ENCODE measurements at regions not wholly inside any gene's neighbourhood (a gene's known extent, or its start where the extent isn't known, plus 50 kb on each side); places are given as distances from the start of the nearest gene placed in this dataset.
"Not testable (repeated sequence)": the region's sequence is repeated elsewhere in the genome, so short reads cannot be mapped to it uniquely, and the experiment has no call there.

- no peaks in the 10 kb centered on the region for H3K9me3 ChIP-seq (ENCODE audit: control insufficient read depth in 1 of 2, low read length in 2 of 2)
- H3K27ac ChIP-seq (ENCODE audit: low read length) = no peak overlapping the region
- no peaks in the 10 kb centered on the region for H3K36me3 ChIP-seq (ENCODE audit: control insufficient read depth in 1 of 2, insufficient read depth in 2 of 2, low read length in 2 of 2)
- no peaks in the 10 kb centered on the region for H3K27me3 ChIP-seq (ENCODE audit: low read depth, low read length)
- no peaks in the 10 kb centered on the region for H3K4me1 ChIP-seq (ENCODE audit: control insufficient read depth in 1 of 2, insufficient read depth in 2 of 2, low read length in 2 of 2)
- H3K4me3 ChIP-seq (ENCODE audit: low read depth in 1 of 2, low read length in 2 of 2) = no peak overlapping the region
These were observed 598.8 kb downstream of the SLC16A7 start for GRCh38 chr12:60194678-60195077.

DNA sequence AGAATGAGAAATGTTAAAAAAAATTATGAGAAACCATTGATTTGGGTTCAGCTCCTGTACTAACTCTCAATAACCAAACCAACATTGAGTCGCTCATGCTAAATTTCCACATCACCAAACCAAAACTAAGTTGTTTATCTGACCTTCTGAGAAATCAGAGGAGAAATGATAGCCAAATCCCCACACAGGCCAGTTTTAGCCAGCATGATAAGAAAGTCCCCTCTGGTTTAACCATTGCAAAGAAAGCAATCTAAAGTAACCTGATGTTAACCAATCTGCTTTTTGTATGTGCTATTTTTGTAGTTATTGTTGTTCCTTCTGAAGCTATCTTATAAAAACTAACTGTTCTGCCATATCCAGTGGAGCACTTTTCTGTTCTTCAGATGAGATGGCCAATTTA, 599.7 kb downstream of the SLC16A7 start:
- Histone ChIP-seq H3K27ac (ENCODE audit: low read length) (no peak overlapping the region), H3K4me3 (ENCODE audit: low read depth in 1 of 2, low read length in 2 of 2) (no peak overlapping the region), H3K9me3 (ENCODE audit: control insufficient read depth in 1 of 2, low read length in 2 of 2) (no peaks in the 10 kb centered on the region), H3K4me1 (ENCODE audit: control insufficient read depth in 1 of 2, insufficient read depth in 2 of 2, low read length in 2 of 2) (no peaks in the 10 kb centered on the region), H3K36me3 (ENCODE audit: control insufficient read depth in 1 of 2, insufficient read depth in 2 of 2, low read length in 2 of 2) (no peaks in the 10 kb centered on the region), H3K27me3 (ENCODE audit: low read depth, low read length) (no peaks in the 10 kb centered on the region)

DNA sequence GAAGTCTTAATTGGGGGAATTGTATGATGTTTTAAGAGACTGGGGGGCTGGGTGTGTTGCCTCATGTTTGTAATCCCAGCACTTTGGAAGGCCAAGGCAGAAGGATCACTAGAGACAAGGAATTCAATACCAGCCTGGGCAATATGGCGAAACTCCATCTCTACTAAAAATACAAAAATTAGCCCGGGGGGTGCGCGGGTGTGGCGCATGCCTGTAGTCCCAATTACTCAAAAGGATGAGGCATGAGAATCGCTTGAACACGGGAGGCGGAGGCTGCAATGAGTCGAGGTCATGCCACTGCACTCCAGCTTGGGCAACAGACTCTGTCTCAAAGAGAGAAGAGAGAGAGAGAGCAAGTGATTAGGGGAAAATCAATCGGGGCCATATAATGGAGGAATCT, 600.5 kb downstream of the SLC16A7 start:
- no peaks in the 10 kb centered on the region for H3K36me3 ChIP-seq (ENCODE audit: control insufficient read depth in 1 of 2, insufficient read depth in 2 of 2, low read length in 2 of 2)
- H3K4me1 ChIP-seq (ENCODE audit: control insufficient read depth in 1 of 2, insufficient read depth in 2 of 2, low read length in 2 of 2) = no peaks in the 10 kb centered on the region

DNA sequence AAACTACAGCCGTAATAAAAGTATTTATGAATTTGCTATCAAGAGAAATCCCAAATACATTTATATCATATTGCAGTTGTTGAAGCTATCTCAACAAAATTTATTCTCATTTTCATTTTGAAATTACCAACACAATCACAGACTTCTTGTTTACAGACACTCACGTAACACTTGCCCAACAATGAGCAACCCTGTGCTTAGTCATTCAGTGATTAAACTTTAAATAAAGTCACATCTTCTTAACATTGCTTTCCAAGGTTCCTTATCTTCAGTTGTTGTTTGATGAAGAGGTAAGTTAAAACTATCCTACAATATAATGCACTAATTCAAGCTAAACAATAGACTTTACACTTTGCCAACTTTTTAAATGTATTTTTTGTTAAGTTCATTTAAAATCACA, 601.8 kb downstream of the SLC16A7 start:
- no peaks in the 10 kb centered on the region for H3K4me1 ChIP-seq (ENCODE audit: control insufficient read depth in 1 of 2, insufficient read depth in 2 of 2, low read length in 2 of 2)
- no peak overlapping the region for H3K27ac ChIP-seq (ENCODE audit: low read length)
- H3K4me3 ChIP-seq (ENCODE audit: low read depth in 1 of 2, low read length in 2 of 2) = no peak overlapping the region
- H3K9me3 ChIP-seq (ENCODE audit: control insufficient read depth in 1 of 2, low read length in 2 of 2) = no peaks in the 10 kb centered on the region
- H3K36me3 ChIP-seq (ENCODE audit: control insufficient read depth in 1 of 2, insufficient read depth in 2 of 2, low read length in 2 of 2) = no peaks in the 10 kb centered on the region
- no peaks in the 10 kb centered on the region for H3K27me3 ChIP-seq (ENCODE audit: low read depth, low read length)

More for the DNA sequence above, 600.5 kb downstream of the SLC16A7 start:
- Histone ChIP-seq H3K9me3 (ENCODE audit: control insufficient read depth in 1 of 2, low read length in 2 of 2) (no peaks in the 10 kb centered on the region), H3K27ac (ENCODE audit: low read length) (no peak overlapping the region), H3K4me3 (ENCODE audit: low read depth in 1 of 2, low read length in 2 of 2) (no peak overlapping the region), H3K27me3 (ENCODE audit: low read depth, low read length) (no peaks in the 10 kb centered on the region)

DNA sequence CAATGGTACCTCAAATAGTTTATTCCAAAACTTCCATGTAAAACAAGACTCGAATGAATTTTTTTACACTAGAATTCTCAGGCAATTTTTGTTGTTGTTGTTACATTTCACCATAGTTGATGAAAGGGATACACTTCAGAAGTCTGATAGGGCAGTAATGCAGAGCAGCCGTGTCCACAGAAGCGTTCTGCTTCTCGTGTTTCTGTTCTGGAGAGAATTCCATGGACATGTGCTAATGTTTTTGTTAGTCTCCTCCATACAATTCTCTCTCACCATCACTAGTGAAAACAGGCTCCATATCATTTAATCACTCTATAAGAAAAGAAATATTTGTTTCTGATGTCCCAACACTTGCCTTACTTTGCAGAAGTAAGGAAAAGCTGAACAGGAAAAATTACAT, 606.1 kb downstream of the SLC16A7 start:
- Histone ChIP-seq H3K36me3 (ENCODE audit: control insufficient read depth in 1 of 2, insufficient read depth in 2 of 2, low read length in 2 of 2) (no peaks in the 10 kb centered on the region), H3K27me3 (ENCODE audit: low read depth, low read length) (no peaks in the 10 kb centered on the region), H3K4me3 (ENCODE audit: low read depth in 1 of 2, low read length in 2 of 2) (no peak overlapping the region), H3K9me3 (ENCODE audit: control insufficient read depth in 1 of 2, low read length in 2 of 2) (no peaks in the 10 kb centered on the region), H3K4me1 (ENCODE audit: control insufficient read depth in 1 of 2, insufficient read depth in 2 of 2, low read length in 2 of 2) (no peaks in the 10 kb centered on the region), H3K27ac (ENCODE audit: low read length) (no peak overlapping the region)

DNA sequence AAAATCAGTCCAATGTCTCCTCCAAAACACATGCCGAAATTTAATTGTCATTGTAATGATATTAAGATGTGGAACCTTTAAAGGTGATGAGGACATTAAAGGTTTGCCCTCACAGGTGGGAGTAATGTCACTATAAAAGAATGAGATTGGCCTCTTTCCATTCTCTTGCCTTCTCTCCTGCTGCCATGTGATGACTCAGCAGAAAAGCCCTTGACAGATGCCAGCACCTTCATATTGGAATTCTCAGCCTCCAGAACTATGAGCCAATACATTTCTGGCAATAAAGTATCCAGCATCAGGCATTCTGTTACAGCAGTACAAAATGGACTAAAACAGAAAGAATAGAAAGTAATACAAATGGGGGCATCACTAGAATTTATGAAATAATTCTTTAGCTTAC, 609.7 kb downstream of the SLC16A7 start:
- no peaks in the 10 kb centered on the region for H3K36me3 ChIP-seq (ENCODE audit: control insufficient read depth in 1 of 2, insufficient read depth in 2 of 2, low read length in 2 of 2)
- no peak overlapping the region for H3K27ac ChIP-seq (ENCODE audit: low read length)
- no peaks in the 10 kb centered on the region for H3K4me1 ChIP-seq (ENCODE audit: control insufficient read depth in 1 of 2, insufficient read depth in 2 of 2, low read length in 2 of 2)
- no peaks in the 10 kb centered on the region for H3K27me3 ChIP-seq (ENCODE audit: low read depth, low read length)
- no peak overlapping the region for H3K4me3 ChIP-seq (ENCODE audit: low read depth in 1 of 2, low read length in 2 of 2)
- H3K9me3 ChIP-seq (ENCODE audit: control insufficient read depth in 1 of 2, low read length in 2 of 2) = no peaks in the 10 kb centered on the region

DNA sequence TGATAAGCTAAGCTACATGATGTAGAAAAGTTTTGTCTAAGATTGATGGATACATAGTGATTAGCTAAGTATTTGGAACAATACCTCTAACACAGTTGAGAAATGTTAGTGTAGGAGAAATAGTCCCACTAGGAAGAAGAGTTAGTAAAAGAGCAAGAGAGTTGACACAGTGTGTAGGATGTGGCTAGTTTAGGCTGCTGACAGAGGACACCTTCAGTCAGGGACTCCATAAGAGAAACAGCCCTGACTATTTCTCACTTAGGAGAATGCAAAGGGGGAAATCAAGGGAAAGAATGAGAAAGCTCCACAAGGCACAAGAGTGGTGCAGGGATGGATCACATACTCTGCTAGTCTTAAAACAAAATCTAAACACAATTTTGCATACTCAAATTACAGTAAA, 613.7 kb downstream of the SLC16A7 start:
- H3K27ac ChIP-seq (ENCODE audit: low read length) = no peak overlapping the region
- no peaks in the 10 kb centered on the region for H3K4me1 ChIP-seq (ENCODE audit: control insufficient read depth in 1 of 2, insufficient read depth in 2 of 2, low read length in 2 of 2)
- H3K27me3 ChIP-seq (ENCODE audit: low read depth, low read length) = no peaks in the 10 kb centered on the region
- H3K9me3 ChIP-seq (ENCODE audit: control insufficient read depth in 1 of 2, low read length in 2 of 2) = peaks cover 0 to 3% of the 10 kb centered on the region in 2 donors
- H3K4me3 ChIP-seq (ENCODE audit: low read depth in 1 of 2, low read length in 2 of 2) = no peak overlapping the region
- no peaks in the 10 kb centered on the region for H3K36me3 ChIP-seq (ENCODE audit: control insufficient read depth in 1 of 2, insufficient read depth in 2 of 2, low read length in 2 of 2)

GRCh38 chr12:60209933-60210332, 614.1 kb downstream of the SLC16A7 start:
- no peak overlapping the region for H3K27ac ChIP-seq (ENCODE audit: low read length)
- no peaks in the 10 kb centered on the region for H3K4me1 ChIP-seq (ENCODE audit: control insufficient read depth in 1 of 2, insufficient read depth in 2 of 2, low read length in 2 of 2)
- no peaks in the 10 kb centered on the region for H3K36me3 ChIP-seq (ENCODE audit: control insufficient read depth in 1 of 2, insufficient read depth in 2 of 2, low read length in 2 of 2)
- H3K9me3 ChIP-seq (ENCODE audit: control insufficient read depth in 1 of 2, low read length in 2 of 2) = peaks cover 0 to 3% of the 10 kb centered on the region in 2 donors
- no peak overlapping the region for H3K4me3 ChIP-seq (ENCODE audit: low read depth in 1 of 2, low read length in 2 of 2)
- H3K27me3 ChIP-seq (ENCODE audit: low read depth, low read length) = no peaks in the 10 kb centered on the region

DNA sequence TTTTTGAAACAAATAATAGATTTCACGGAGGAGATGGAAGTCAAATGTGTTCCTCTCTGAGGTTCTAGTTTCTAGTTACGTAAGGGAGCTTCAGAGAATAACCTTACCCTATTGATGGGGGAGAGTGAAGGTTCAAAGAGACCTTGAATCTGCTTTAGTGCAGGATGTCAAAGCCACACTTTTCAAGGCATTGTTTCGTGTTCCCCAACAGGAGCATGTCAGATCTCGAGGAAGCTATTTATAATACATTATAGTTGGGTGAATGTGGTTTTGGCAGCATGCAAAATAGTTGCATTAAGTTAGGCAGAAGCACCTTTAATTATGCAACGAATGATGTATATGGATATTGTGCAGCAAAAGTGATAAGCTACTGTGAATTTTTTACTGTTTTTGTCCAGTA, 614.9 kb downstream of the SLC16A7 start:
- no peak overlapping the region for H3K4me3 ChIP-seq (ENCODE audit: low read depth in 1 of 2, low read length in 2 of 2)
- no peaks in the 10 kb centered on the region for H3K27me3 ChIP-seq (ENCODE audit: low read depth, low read length)
- H3K36me3 ChIP-seq (ENCODE audit: control insufficient read depth in 1 of 2, insufficient read depth in 2 of 2, low read length in 2 of 2) = no peaks in the 10 kb centered on the region
- H3K9me3 ChIP-seq (ENCODE audit: control insufficient read depth in 1 of 2, low read length in 2 of 2) = peaks cover 0 to 3% of the 10 kb centered on the region in 2 donors
- no peaks in the 10 kb centered on the region for H3K4me1 ChIP-seq (ENCODE audit: control insufficient read depth in 1 of 2, insufficient read depth in 2 of 2, low read length in 2 of 2)
- no peak overlapping the region for H3K27ac ChIP-seq (ENCODE audit: low read length)

- Histone ChIP-seq H3K4me1 (ENCODE audit: control insufficient read depth in 1 of 2, insufficient read depth in 2 of 2, low read length in 2 of 2) (no peaks in the 10 kb centered on the region), H3K4me3 (ENCODE audit: low read depth in 1 of 2, low read length in 2 of 2) (no peak overlapping the region), H3K27ac (ENCODE audit: low read length) (no peak overlapping the region), H3K36me3 (ENCODE audit: control insufficient read depth in 1 of 2, insufficient read depth in 2 of 2, low read length in 2 of 2) (no peaks in the 10 kb centered on the region), H3K9me3 (ENCODE audit: control insufficient read depth in 1 of 2, low read length in 2 of 2) (peaks cover 0 to 3% of the 10 kb centered on the region in 2 donors), H3K27me3 (ENCODE audit: low read depth, low read length) (no peaks in the 10 kb centered on the region)
These were observed 615.4 kb downstream of the SLC16A7 start for GRCh38 chr12:60211244-60211643.

- Histone ChIP-seq H3K27ac (ENCODE audit: low read length) (no peak overlapping the region), H3K9me3 (ENCODE audit: control insufficient read depth in 1 of 2, low read length in 2 of 2) (peaks cover 0 to 3% of the 10 kb centered on the region in 2 donors), H3K4me3 (ENCODE audit: low read depth in 1 of 2, low read length in 2 of 2) (no peak overlapping the region), H3K4me1 (ENCODE audit: control insufficient read depth in 1 of 2, insufficient read depth in 2 of 2, low read length in 2 of 2) (no peaks in the 10 kb centered on the region), H3K36me3 (ENCODE audit: control insufficient read depth in 1 of 2, insufficient read depth in 2 of 2, low read length in 2 of 2) (no peaks in the 10 kb centered on the region), H3K27me3 (ENCODE audit: low read depth, low read length) (no peaks in the 10 kb centered on the region)
These were observed 616.6 kb downstream of the SLC16A7 start for GRCh38 chr12:60212159-60213000.

GRCh38 chr12:60213272-60213671, 617.4 kb downstream of the SLC16A7 start:
- H3K9me3 ChIP-seq (ENCODE audit: control insufficient read depth in 1 of 2, low read length in 2 of 2); H3K4me3 ChIP-seq (ENCODE audit: low read depth in 1 of 2, low read length in 2 of 2); H3K4me1 ChIP-seq (ENCODE audit: control insufficient read depth in 1 of 2, insufficient read depth in 2 of 2, low read length in 2 of 2); H3K27me3 ChIP-seq (ENCODE audit: low read depth, low read length); H3K36me3 ChIP-seq (ENCODE audit: control insufficient read depth in 1 of 2, insufficient read depth in 2 of 2, low read length in 2 of 2); H3K27ac ChIP-seq (ENCODE audit: low read length): not testable (repeated sequence)
